HEK293 (cell line): ENCODE measurements at regions not wholly inside any gene's neighbourhood (a gene's known extent, or its start where the extent isn't known, plus 50 kb on each side); places are given as distances from the start of the nearest gene placed in this dataset.

Source experiments
- BCL6B ChIP-seq: fragments of 450-650 bp; formaldehyde crosslinking; IDR thresholded peaks from 2 replicates; pipeline ENCODE4 v1.5.1; 2017; ENCODE audit warnings: missing biosample characterization, missing genetic modification characterization
- KLF16 ChIP-seq: fragments of 450-650 bp; formaldehyde crosslinking; IDR thresholded peaks from 2 replicates; pipeline ENCODE4 v1.5.1; 2017; ENCODE audit warnings: missing biosample characterization, missing genetic modification characterization
- KLF9 ChIP-seq: fragments of 450-650 bp; formaldehyde crosslinking; IDR thresholded peaks from 2 replicates; pipeline ENCODE4 v1.5.1; 2016; ENCODE audit warnings: missing biosample characterization, missing genetic modification characterization, low read depth
- PRDM10 ChIP-seq: fragments of 450-650 bp; formaldehyde crosslinking; IDR thresholded peaks from 2 replicates; pipeline ENCODE4 v1.5.1; 2016; ENCODE audit warnings: missing biosample characterization, missing genetic modification characterization
- ZBTB20 ChIP-seq: fragments of 450-650 bp; formaldehyde crosslinking; IDR thresholded peaks from 2 replicates; pipeline ENCODE4 v1.5.1; 2016; ENCODE audit warnings: missing biosample characterization, missing genetic modification characterization
- ZFP69B ChIP-seq: fragments of 450-650 bp; formaldehyde crosslinking; IDR thresholded peaks from 2 replicates; pipeline ENCODE4 v1.5.1; 2016; ENCODE audit warnings: missing biosample characterization, missing genetic modification characterization
- TF ChIP-seq, protein P1 (sequence below): fragments of 450-650 bp; formaldehyde crosslinking; IDR thresholded peaks from 2 replicates; pipeline ENCODE4 v1.5.1; 2016; ENCODE audit warnings: missing biosample characterization, missing genetic modification characterization

- TF ChIP-seq, protein P1, sequence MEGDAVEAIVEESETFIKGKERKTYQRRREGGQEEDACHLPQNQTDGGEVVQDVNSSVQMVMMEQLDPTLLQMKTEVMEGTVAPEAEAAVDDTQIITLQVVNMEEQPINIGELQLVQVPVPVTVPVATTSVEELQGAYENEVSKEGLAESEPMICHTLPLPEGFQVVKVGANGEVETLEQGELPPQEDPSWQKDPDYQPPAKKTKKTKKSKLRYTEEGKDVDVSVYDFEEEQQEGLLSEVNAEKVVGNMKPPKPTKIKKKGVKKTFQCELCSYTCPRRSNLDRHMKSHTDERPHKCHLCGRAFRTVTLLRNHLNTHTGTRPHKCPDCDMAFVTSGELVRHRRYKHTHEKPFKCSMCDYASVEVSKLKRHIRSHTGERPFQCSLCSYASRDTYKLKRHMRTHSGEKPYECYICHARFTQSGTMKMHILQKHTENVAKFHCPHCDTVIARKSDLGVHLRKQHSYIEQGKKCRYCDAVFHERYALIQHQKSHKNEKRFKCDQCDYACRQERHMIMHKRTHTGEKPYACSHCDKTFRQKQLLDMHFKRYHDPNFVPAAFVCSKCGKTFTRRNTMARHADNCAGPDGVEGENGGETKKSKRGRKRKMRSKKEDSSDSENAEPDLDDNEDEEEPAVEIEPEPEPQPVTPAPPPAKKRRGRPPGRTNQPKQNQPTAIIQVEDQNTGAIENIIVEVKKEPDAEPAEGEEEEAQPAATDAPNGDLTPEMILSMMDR (tag by site-specific recombination) = no peak
- TF ChIP-seq KLF16 (tag by site-specific recombination) = no peak
- no peak for TF ChIP-seq ZFP69B
- no peak for TF ChIP-seq BCL6B (tag by site-specific recombination)
- TF ChIP-seq ZBTB20 (tag by site-specific recombination) = no peak
- TF ChIP-seq KLF9 = no peak
- no peak for TF ChIP-seq PRDM10 (tag by site-specific recombination)
Observed at GRCh38 chr1:212162635-212163034, 122.6 kb upstream of the PPP2R5A start.
